Osteoblast (primary cell): ENCODE measurements at regions not wholly inside any gene's neighbourhood (a gene's known extent, or its start where the extent isn't known, plus 50 kb on each side); places are given as distances from the start of the nearest gene placed in this dataset.

Experiments
- DNase-seq: peaks from one replicate; pipeline ENCODE4 v3.0.0; 2011; ENCODE audit warnings: low spot score, mixed read lengths; ENCODE audit not compliant: insufficient read length; ENCODE audit errors: missing footprints
- H2AFZ ChIP-seq: 2 replicates; pipeline ENCODE4 v1.6.0; 2011; ENCODE audit warnings: mild to moderate bottlenecking, low read length
- H3K27ac ChIP-seq: 2 replicates; pipeline ENCODE4 v1.5.1; 2011; ENCODE audit warnings: mild to moderate bottlenecking, low read depth, low read length, moderate library complexity
- H3K27me3 ChIP-seq: 2 replicates; pipeline ENCODE4 v1.6.0; 2012; ENCODE audit warnings: mild to moderate bottlenecking, control low read depth, inconsistent platforms, low read length, moderate library complexity; ENCODE audit not compliant: insufficient read depth
- H3K36me3 ChIP-seq: 2 replicates; pipeline ENCODE4 v1.5.1; 2011; ENCODE audit warnings: mild to moderate bottlenecking, low read length, control low read depth, moderate library complexity; ENCODE audit not compliant: insufficient read depth
- H3K4me1 ChIP-seq: 2 replicates; pipeline ENCODE4 v1.5.1; 2011; ENCODE audit warnings: mild to moderate bottlenecking, low read length, control low read depth, moderate library complexity; ENCODE audit not compliant: insufficient read depth
- H3K4me2 ChIP-seq: 2 replicates; pipeline ENCODE4 v1.6.0; 2011; ENCODE audit warnings: mild to moderate bottlenecking, low read length; ENCODE audit not compliant: insufficient read depth
- H3K4me3 ChIP-seq: fragments of 200-600 bp; sonication (generic); 3 replicates; pipeline ENCODE4 v1.5.1; 2012; ENCODE audit warnings: mild to moderate bottlenecking, low read length, inconsistent platforms; ENCODE audit not compliant: insufficient read depth
- H3K79me2 ChIP-seq: 2 replicates; pipeline ENCODE4 v1.6.0; 2012; ENCODE audit warnings: mild to moderate bottlenecking, low read length, control low read depth, inconsistent platforms; ENCODE audit not compliant: insufficient read depth
- H3K9me3 ChIP-seq: 2 replicates; pipeline ENCODE4 v1.5.1; 2011; ENCODE audit warnings: low read depth, low read length, control low read depth
- H4K20me1 ChIP-seq: 2 replicates; pipeline ENCODE4 v1.6.0; 2012; ENCODE audit warnings: mild to moderate bottlenecking, low read length, control low read depth; ENCODE audit not compliant: insufficient read depth
- CTCF ChIP-seq: IDR thresholded peaks from 2 replicates; pipeline ENCODE4 v1.5.1; 2011; ENCODE audit warnings: mild to moderate bottlenecking, low read depth, low read length, moderate library complexity; ENCODE audit errors: extremely low read depth

GRCh38 chr15:96130734-96131133, 199.8 kb upstream of the NR2F2 start:
- H3K79me2 ChIP-seq, result no peaks in the 10 kb centered on the region
- no peak overlapping the region for H3K4me2 ChIP-seq
- DNase-seq, result no peak
- H4K20me1 ChIP-seq, result no peaks in the 10 kb centered on the region
- H3K36me3 ChIP-seq, result no peaks in the 10 kb centered on the region
- H2AFZ ChIP-seq, result no peak overlapping the region
- no peaks in the 10 kb centered on the region for H3K4me1 ChIP-seq
- no peaks in the 10 kb centered on the region for H3K27me3 ChIP-seq
- H3K9me3 ChIP-seq, result no peaks in the 10 kb centered on the region
- no peak for TF ChIP-seq CTCF
- H3K27ac ChIP-seq, result no peak overlapping the region
- H3K4me3 ChIP-seq, result no peak overlapping the region

- Histone ChIP-seq H3K79me2 (no peaks in the 10 kb centered on the region), H3K4me2 (no peak overlapping the region), H3K9me3 (no peaks in the 10 kb centered on the region), H3K4me1 (no peaks in the 10 kb centered on the region), H3K36me3 (no peaks in the 10 kb centered on the region), H4K20me1 (no peaks in the 10 kb centered on the region), H3K27me3 (no peaks in the 10 kb centered on the region), H2AFZ (no peak overlapping the region), H3K4me3 (no peak overlapping the region), H3K27ac (no peak overlapping the region)
- no peak for TF ChIP-seq CTCF
- no peak for DNase-seq
Measured at GRCh38 chr15:96132126-96132525, 198.4 kb upstream of the NR2F2 start.

GRCh38 chr15:96135166-96136093, 195.1 kb upstream of the NR2F2 start:
- no peaks in the 10 kb centered on the region for H3K79me2 ChIP-seq
- H3K9me3 ChIP-seq, result no peaks in the 10 kb centered on the region
- H3K4me2 ChIP-seq, result no peak overlapping the region
- no peaks in the 10 kb centered on the region for H3K36me3 ChIP-seq
- no peaks in the 10 kb centered on the region for H3K4me1 ChIP-seq
- no peak overlapping the region for H2AFZ ChIP-seq
- no peak for DNase-seq
- H3K27ac ChIP-seq, result no peak overlapping the region
- H3K27me3 ChIP-seq, result no peaks in the 10 kb centered on the region
- no peak overlapping the region for H3K4me3 ChIP-seq
- no peaks in the 10 kb centered on the region for H4K20me1 ChIP-seq
- TF ChIP-seq CTCF, result no peak

- Histone ChIP-seq H4K20me1 (no peaks in the 10 kb centered on the region), H3K4me2 (no peak overlapping the region), H3K27ac (no peak overlapping the region), H3K27me3 (no peaks in the 10 kb centered on the region), H3K4me3 (no peak overlapping the region), H3K4me1 (no peaks in the 10 kb centered on the region), H3K9me3 (no peaks in the 10 kb centered on the region), H3K36me3 (no peaks in the 10 kb centered on the region), H3K79me2 (no peaks in the 10 kb centered on the region), H2AFZ (no peak overlapping the region)
- DNase-seq, result no peak
- no peak for TF ChIP-seq CTCF
Measured at GRCh38 chr15:96138985-96139384, 191.5 kb upstream of the NR2F2 start.
